ENCODE measurements at regions not wholly inside any gene's neighbourhood (a gene's known extent, or its start where the extent isn't known, plus 50 kb on each side); places are given as distances from the start of the nearest gene placed in this dataset.
"Not testable (repeated sequence)": the region's sequence is repeated elsewhere in the genome, so short reads cannot be mapped to it uniquely, and the experiment has no call there.

DNA sequence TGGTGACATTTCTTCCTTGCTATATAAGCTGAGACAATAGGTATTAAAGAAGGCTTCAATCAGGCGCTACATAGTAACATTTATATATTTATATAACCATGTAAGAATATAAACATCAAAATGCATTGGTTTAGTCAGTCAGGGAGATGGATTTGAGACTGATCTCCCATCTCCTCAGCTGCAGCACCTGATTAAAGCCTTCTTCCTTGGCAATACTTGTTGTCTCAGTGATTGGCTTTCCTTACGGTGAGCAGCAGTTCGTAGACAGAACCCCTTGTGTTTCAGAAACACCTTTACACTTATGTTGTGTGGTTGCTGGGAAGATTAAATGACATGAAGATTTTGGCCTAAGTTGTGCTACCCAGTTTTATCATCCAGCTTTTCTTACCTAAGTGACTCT is 323.3 kb upstream of the DUSP10 start:
- DNase-seq (ENCODE audit: low read depth), result no peak

DNA sequence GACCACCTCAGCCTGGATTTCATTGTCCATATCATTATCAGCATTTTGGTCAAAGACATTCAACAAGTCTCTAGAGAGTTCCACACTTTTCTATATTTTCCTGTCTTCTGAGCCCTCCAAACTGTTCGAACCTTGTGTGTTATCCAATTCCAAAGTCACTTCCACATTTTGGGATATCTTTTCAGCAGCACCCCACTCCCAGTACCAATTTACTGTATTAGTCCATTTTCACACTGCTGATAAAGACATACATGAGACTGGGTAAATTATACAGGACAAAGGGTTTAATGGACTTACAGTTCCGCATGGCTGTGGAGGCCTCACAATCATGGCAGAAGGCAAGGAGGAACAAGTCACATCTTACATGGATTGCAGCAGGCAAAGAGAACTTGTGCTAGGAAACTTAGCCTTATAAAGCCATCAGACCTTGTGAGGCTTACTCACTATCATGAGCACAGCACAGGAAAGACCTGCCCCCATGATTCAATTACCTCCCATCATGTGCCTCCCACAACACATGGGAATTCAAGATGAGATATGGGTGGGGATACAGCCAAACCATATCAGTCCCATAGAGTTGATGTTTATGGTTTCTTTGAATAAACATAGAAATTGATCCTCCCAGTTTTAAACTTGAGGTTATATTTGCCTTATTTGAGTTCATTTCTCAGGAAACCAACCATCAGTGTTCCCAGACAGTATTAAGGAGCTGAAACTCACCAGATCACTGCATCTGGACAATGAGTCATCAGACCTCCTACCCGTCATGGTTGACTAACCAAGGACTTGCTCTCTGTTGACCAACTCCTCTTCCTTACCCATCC is 322.7 kb upstream of the DUSP10 start:
- DNase-seq (ENCODE audit: low read depth), result no peak

- no peak for DNase-seq (ENCODE audit: low read depth)
Measured at GRCh38 chr1:222062640-222063039, 320.8 kb upstream of the DUSP10 start.

- no peak for DNase-seq (ENCODE audit: low read depth)
Measured at GRCh38 chr1:222061711-222062359, 319.9 kb upstream of the DUSP10 start.

- no peak for DNase-seq (ENCODE audit: low read depth)
Measured at GRCh38 chr1:222060210-222060916, 318.5 kb upstream of the DUSP10 start.

DNA sequence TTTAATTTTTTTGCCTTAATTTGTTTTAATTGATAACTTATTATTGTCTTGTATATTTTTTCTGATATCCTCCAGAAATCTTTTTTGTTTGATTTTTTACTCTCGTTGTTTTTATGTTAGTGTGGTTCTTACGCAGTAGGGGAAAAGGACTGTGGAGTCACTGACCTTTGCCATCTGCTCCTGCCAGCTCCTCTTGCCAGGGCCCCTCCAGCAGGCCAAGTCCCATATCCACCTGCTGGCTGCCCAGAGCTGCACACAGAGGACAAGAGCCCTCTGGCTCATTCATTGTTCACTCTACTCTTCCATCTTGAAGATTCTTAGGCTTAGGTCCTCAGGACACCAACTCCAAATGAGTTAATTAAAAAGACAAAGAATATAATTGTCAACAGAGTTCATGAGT is 316.4 kb upstream of the DUSP10 start:
- no peak for DNase-seq (ENCODE audit: low read depth)

GRCh38 chr1:222057162-222057561 is 315.3 kb upstream of the DUSP10 start:
- no peak for DNase-seq (ENCODE audit: low read depth)

GRCh38 chr1:222054416-222054815 is 312.5 kb upstream of the DUSP10 start:
- DNase-seq (ENCODE audit: low read depth), result no peak

DNA sequence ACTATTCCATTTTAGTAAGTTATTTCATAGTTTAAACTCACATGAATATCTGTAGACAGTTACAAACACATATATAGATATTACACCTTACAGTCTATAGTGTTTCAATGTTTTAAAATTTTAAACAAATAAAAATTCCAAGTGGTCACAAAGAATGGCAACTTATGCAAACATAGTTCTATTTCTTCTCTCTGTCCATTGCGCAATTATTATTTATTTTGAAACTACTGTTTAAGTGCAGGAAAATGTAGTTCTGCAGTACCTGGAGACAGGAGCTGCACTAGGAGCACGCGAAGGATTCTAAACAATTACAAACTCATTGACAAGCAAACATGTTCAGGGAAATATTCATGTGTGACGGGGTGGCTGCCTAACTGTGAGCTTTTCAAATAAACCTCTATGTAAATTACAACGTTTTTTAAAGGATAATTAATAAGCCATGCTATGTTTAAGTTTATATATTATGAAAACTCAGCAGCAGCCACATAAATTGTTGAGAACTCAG is 312.0 kb upstream of the DUSP10 start:
- DNase-seq (ENCODE audit: low read depth), result no peak

DNA sequence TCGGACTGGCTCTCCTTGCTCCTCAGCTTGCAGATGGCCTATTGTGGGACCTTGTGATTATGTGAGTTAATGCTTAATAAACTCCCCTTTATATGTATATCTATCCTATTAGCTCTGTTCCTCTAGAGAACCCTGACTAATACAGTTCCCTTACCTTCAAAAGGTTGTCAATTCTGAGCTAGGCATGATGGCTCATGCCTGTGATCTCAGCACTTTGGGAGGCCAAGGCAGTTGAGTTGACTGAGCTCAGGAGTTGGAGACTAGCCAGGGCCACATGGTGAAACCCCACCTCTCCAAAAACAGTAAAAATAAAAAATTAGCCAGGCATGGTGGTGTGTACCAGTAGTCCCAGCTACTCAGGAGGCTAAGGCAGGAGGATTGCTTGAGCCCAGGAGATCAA is 309.4 kb upstream of the DUSP10 start:
- DNase-seq (ENCODE audit: low read depth), result not testable (repeated sequence)

DNA sequence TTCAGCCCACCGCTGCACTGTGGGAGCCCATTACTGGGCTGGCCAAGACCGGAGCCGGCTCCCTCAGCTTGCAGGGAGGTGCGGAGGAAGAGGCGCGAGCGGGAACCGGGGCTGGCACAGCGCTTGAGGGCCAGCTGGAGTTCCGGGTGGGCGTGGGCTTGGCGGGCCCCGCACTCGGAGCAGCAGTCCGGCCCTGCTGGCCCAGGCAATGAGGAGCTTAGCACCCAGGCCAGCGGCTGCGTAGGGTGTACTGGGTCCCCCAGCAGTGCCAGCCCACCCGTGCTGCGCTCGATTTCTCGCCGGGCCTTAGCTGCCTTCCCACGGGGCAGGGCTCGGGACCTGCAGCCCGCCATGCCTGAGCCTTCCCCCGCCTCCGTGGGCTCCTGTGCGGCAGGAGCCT is 307.8 kb upstream of the DUSP10 start:
- not testable (repeated sequence) for DNase-seq (ENCODE audit: low read depth)

GRCh38 chr1:222049176-222049575 is 307.3 kb upstream of the DUSP10 start:
- no peak for DNase-seq (ENCODE audit: low read depth)

DNA sequence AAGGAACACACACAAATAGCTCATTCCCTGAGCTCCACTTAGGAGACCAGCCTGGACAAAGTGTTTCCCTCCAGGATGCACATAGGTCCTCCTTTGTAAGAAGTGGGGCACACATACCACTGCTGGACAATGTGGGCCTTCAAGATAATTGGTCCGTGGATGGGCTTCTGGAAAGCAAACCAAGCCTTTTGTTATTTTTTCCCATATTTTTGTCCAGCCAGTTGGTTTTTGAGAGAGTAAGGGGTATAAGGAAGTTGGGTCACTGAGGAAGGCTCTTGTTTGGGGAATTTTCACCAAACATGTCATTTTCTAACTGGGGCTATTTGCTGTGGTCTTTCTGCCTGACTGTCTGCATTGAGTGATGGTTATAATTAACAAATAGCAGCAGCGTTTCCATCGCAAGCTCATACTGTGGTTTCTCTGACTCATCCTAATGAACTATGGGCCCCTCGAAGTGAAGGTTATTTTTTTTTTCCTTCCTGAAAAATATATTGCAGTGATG is 306.3 kb upstream of the DUSP10 start:
- no peak for DNase-seq (ENCODE audit: low read depth)

DNA sequence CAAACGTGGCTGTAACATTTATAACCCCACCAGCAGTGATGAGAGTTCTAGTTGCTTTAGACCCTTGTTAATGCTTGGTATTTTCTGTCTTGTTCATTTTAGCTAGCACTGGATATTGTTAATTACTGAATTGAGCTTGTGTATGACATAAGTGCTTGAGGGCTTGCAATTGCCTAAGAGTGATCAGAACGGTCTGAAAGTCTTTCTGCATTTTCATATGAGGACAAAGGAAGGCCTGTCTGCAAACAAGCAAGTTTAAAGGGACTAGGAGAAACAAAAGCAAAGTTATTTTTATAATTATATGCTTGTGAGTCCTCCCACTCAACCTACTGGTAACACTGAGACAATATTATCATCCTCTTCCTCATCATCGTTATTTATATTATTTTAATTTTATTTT is 305.5 kb upstream of the DUSP10 start:
- DNase-seq (ENCODE audit: low read depth), result no peak

DNA sequence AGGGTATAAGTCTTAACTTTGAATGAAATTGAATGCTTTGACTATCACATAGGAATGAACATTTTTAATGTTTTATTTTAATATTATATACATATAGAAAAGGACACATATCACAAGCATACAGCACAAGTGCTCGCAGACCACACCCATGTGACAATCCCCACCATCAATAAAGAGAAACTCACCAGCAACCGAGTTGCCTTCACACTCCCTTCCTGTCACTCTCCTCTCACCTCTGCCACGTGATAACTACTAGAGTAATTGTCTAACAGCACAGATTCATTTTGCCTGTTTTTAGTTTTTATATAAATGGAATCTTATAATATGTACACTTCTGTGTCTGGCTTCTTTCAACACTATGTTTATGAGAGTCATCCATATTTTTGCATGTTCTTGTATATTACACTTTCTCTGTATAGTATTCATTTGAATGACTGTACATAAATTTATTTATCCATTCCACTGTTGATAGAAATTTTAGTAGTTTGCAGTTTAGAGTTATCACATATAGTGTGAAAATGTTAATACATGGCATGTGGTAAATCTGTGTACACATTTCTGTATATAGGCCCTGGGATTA is 304.9 kb upstream of the DUSP10 start:
- no peak for DNase-seq (ENCODE audit: low read depth)

DNA sequence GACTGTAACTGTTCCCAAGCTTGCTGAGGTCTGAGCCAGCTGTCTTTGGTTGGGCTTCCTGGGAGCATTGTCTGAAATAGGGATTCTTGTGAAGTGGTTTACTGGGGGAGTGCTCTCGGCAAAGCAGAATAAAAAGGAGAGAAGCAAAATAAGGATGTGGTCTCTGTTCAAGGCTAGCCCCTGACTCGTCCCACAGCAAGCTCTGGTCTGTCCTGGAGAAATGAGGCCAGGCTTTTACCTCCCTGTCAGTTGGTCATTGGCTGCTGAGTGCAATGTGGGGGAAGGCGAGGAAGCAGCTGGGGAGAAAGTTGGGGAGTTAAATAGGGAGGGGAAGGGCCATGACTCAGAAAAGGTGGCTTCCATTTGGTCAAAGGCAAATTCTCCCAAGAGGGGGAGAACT is 303.9 kb upstream of the DUSP10 start:
- DNase-seq (ENCODE audit: low read depth), result no peak

DNA sequence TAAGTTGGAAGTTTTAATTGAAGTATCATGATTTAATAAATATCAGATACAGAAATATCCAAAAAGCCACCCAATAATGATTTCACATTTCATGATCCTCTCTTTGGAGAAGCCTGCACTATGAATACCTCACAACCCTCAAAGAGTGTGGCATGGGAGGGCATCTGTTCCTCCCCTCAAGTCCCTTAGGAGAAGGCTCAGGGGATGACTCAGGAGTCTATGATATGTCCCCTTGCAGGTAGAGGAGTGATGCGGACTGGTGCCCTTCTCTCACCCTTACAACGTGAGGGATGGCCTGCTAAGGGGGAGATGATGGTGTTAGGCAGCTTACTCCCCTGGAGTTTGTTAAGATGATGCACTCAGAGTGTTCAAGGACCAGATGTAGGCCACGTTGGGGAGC is 303.3 kb upstream of the DUSP10 start:
- DNase-seq (ENCODE audit: low read depth), result no peak

DNA sequence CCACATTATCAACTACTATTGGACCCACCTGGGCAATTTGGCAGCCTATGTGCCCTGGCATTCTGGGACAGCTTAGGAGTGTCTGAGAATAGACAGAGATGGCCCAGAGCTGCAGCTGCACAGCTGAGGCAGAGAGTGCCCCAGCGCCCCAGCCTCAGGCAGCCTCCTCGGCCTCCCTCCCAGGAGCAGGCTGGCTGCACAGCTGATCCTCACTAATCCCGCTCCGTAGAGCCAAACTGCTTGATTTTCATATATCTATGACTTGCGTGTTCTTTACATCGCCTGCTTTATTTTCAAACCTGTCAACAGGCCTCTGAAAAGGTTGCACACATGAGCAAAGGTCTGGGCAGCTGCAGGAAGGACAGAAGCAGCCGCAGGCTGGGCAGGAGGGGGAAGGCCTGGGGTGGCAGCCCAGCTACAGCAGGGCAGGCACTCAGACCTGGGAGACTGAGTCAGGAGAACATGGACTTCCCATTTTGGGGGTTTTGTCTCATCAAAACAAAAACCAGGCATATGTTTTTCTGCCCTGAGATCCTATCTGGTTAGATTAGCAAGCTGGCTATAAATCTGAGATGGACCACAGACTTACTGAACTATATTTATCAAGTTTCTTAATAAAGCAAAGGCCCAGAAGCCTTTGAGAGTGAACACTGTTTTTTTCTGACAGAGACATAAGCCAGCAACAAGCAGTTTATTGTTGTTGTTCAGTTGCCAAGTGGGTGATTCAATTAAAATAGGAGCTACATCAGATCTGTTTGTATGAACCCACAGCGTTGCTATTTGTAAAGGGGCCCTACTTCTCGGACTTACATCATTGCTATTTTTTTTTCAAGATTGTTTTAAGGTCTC is 301.8 kb upstream of the DUSP10 start:
- DNase-seq (ENCODE audit: low read depth), result no peak

DNA sequence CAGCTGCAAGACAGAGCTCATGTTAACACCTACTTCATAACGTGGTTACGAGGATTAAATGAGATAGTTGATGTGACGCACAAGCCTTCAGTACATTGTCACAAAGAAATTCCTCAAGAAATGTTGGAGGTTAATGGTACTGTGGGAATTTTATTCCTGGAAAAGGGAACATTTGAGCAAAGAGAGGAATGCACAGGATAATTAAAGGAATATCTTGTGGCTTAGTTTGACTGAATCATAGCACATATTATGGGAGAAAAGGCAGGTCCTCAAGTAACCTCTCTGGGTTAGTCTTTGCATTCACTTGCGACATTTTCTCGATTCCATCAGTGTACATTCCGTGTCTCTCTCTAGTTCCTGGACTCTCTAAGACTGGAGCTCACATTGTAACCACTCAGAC is 300.2 kb upstream of the DUSP10 start:
- DNase-seq (ENCODE audit: low read depth), result no peak

- no peak for DNase-seq (ENCODE audit: low read depth)
Measured at GRCh38 chr1:222040955-222041354, 299.1 kb upstream of the DUSP10 start.

DNA sequence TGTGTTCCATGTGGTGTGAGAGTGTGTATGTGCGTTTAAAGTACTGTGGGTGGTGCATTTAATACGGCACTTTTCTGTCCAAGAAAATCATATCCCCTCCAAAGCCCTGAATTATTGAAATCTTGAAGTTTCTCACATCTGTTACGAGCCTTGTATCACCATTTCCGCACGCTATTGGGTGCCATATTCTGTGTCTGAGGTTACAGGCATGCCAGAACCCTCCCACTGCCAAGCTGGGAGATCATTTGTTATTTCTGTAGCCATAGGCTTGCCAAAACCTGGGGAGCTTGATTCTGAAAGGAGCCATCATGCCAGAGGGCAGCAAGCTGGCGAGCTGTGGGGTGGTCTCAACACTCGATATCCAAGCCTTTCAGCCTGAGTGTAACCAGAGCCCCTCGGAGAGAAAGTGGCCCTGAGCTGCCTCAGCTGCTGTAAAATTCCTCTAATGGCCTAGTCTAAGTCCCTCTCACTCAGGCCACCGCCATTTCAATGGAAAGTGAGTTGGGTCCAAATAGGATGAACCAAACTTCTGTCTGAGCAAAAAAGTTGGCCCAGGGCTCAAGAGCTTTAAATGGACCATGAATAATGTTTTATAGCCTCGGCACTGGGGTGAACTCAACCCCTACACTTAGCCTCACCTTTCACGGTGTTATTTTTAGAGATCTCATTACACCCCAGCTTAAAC is 298.4 kb upstream of the DUSP10 start:
- no peak for DNase-seq (ENCODE audit: low read depth)

Data from T-helper 22 cell (primary cell).